Lower lobe of right lung (tissue), 2 donors: ENCODE measurements at regions not wholly inside any gene's neighbourhood (a gene's known extent, or its start where the extent isn't known, plus 50 kb on each side); places are given as distances from the start of the nearest gene placed in this dataset.
A peak's percentile ranks its signal among the peaks of the same experiment; 100 is the strongest.

Source experiments
- ATAC-seq, 2 donors: fragments of 200-7000 bp; cut with Tn5 transposase; one replicate each; pipeline ENCODE4 v1.9.1; 2020 to 2022; ENCODE audit warnings: mild to moderate bottlenecking in 2 of 2, moderate library complexity in 2 of 2
- DNase-seq: peaks from one replicate; pipeline ENCODE4 v3.0.0-alpha.2; 2020
- H3K27ac ChIP-seq: fragments of 200-600 bp; one replicate; pipeline ENCODE4 v1.8.0; 2022
- H3K27me3 ChIP-seq: fragments of 200-600 bp; one replicate; pipeline ENCODE4 v1.8.0; 2022; ENCODE audit warnings: low read depth
- H3K36me3 ChIP-seq: fragments of 200-600 bp; one replicate; pipeline ENCODE4 v1.8.0; 2022; ENCODE audit warnings: mild to moderate bottlenecking
- H3K4me1 ChIP-seq: fragments of 200-600 bp; one replicate; pipeline ENCODE4 v1.8.0; 2022
- H3K4me3 ChIP-seq: fragments of 200-600 bp; one replicate; pipeline ENCODE4 v1.8.0; 2022; ENCODE audit warnings: mild to moderate bottlenecking
- H3K9me3 ChIP-seq: fragments of 200-600 bp; one replicate; pipeline ENCODE4 v1.8.0; 2022
- CTCF ChIP-seq: fragments of 200-600 bp; IDR thresholded peaks from one replicate; pipeline ENCODE4 v1.8.0; 2022; ENCODE audit warnings: antibody characterized with exemption, mild to moderate bottlenecking
- intact Hi-C: fragments of 100-400 bp; cut with DNase I; formaldehyde crosslinking; loops from one replicate; pipeline ENCODE4 v1.11.0; 2022
- donor health status: DM: no; HTN: yes; CAD: no; lungs with severe emphysema.

GRCh38 chr4:142983589-142983988 lies 137.5 kb upstream of the INPP4B start:
- Histone ChIP-seq H3K4me1 (no peaks in the 10 kb centered on the region), H3K4me3 (no peak overlapping the region), H3K27ac (no peak overlapping the region), H3K36me3 (no peaks in the 10 kb centered on the region), H3K9me3 (peaks cover 4% of the 10 kb centered on the region), H3K27me3 (no peaks in the 10 kb centered on the region)
- no peak for TF ChIP-seq CTCF
- intact Hi-C loops, result no loop called here
- ATAC-seq, result no peak
- DNase-seq, result no peak

GRCh38 chr4:142984871-142985585 lies 138.9 kb upstream of the INPP4B start:
- ATAC-seq (peak; percentile 53 to 55), DNase-seq (no peak)
- Histone ChIP-seq H3K9me3 (peaks cover 4% of the 10 kb centered on the region), H3K27me3 (no peaks in the 10 kb centered on the region), H3K36me3 (no peaks in the 10 kb centered on the region), H3K4me3 (no peak overlapping the region), H3K27ac (no peak overlapping the region), H3K4me1 (no peaks in the 10 kb centered on the region)
- intact Hi-C loops, result no loop called here
- TF ChIP-seq CTCF, result peak; percentile 43

- Histone ChIP-seq H3K27ac (no peak overlapping the region), H3K36me3 (no peaks in the 10 kb centered on the region), H3K4me1 (no peaks in the 10 kb centered on the region), H3K27me3 (no peaks in the 10 kb centered on the region), H3K9me3 (peaks cover 2% of the 10 kb centered on the region), H3K4me3 (no peak overlapping the region)
- ATAC-seq, result no peak
- DNase-seq, result no peak
- no peak for TF ChIP-seq CTCF
- intact Hi-C loops, result no loop called here
Measured at GRCh38 chr4:143016171-143016570, 168.5 kb upstream of the USP38 start.

GRCh38 chr4:143017210-143017609 lies 167.5 kb upstream of the USP38 start:
- ATAC-seq, result no peak
- intact Hi-C loops, result no loop called here

GRCh38 chr4:143019351-143019750 lies 165.4 kb upstream of the USP38 start:
- no peaks in the 10 kb centered on the region for H3K36me3 ChIP-seq
- H3K4me1 ChIP-seq, result no peaks in the 10 kb centered on the region
- H3K27me3 ChIP-seq, result no peaks in the 10 kb centered on the region
- no peak overlapping the region for H3K4me3 ChIP-seq
- H3K27ac ChIP-seq, result no peak overlapping the region
- ATAC-seq (no peak), DNase-seq (no peak)
- TF ChIP-seq CTCF, result no peak
- H3K9me3 ChIP-seq, result no peaks in the 10 kb centered on the region
- intact Hi-C loops, result no loop called here

More at GRCh38 chr4:143017210-143017609, 167.5 kb upstream of the USP38 start:
- H3K9me3 ChIP-seq, result no peaks in the 10 kb centered on the region
- TF ChIP-seq CTCF, result no peak
- DNase-seq, result no peak
- no peak overlapping the region for H3K4me3 ChIP-seq
- no peaks in the 10 kb centered on the region for H3K27me3 ChIP-seq
- no peak overlapping the region for H3K27ac ChIP-seq
- H3K36me3 ChIP-seq, result no peaks in the 10 kb centered on the region
- no peaks in the 10 kb centered on the region for H3K4me1 ChIP-seq
